Stimulated activated CD8-positive, alpha-beta memory T cell treated with anti-CD3 and anti-CD28 coated beads, Interleukin-12 subunit alpha, Interleukin-12 subunit beta, amount 100 ng/mL, for 1 hour (primary cell): ENCODE measurements at regions not wholly inside any gene's neighbourhood (a gene's known extent, or its start where the extent isn't known, plus 50 kb on each side); places are given as distances from the start of the nearest gene placed in this dataset.

Experiments used
- DNase-seq: peaks from one replicate; pipeline ENCODE4 v3.0.0-alpha.2; 2020; ENCODE audit warnings: low read depth

GRCh38 chr5:175034924-175035323 is 310.5 kb downstream of the MSX2 start:
- DNase-seq = no peak

- DNase-seq = no peak
These were observed 308.4 kb downstream of the MSX2 start for GRCh38 chr5:175032741-175033151.

- no peak for DNase-seq
These were observed 307.6 kb downstream of the MSX2 start for GRCh38 chr5:175032013-175032412.

- no peak for DNase-seq
These were observed 303.0 kb downstream of the MSX2 start for GRCh38 chr5:175027390-175027789.

GRCh38 chr5:175025077-175025476 is 300.7 kb downstream of the MSX2 start:
- DNase-seq = no peak

GRCh38 chr5:175021841-175022625 is 297.7 kb downstream of the MSX2 start:
- no peak for DNase-seq

- no peak for DNase-seq
These were observed 296.9 kb downstream of the MSX2 start for GRCh38 chr5:175021321-175021720.

GRCh38 chr5:175015028-175015685 is 290.8 kb downstream of the MSX2 start:
- DNase-seq = no peak

GRCh38 chr5:175013251-175013650 is 288.9 kb downstream of the MSX2 start:
- DNase-seq = no peak

GRCh38 chr5:175012267-175012666 is 287.9 kb downstream of the MSX2 start:
- DNase-seq = no peak

- no peak for DNase-seq
These were observed 279.1 kb downstream of the MSX2 start for GRCh38 chr5:175003531-175003930.

GRCh38 chr5:175001876-175002645 is 277.7 kb downstream of the MSX2 start:
- no peak for DNase-seq

- DNase-seq = no peak
These were observed 276.9 kb downstream of the MSX2 start for GRCh38 chr5:175001311-175001710.

- DNase-seq = no peak
These were observed 275.2 kb downstream of the MSX2 start for GRCh38 chr5:174999581-174999980.

GRCh38 chr5:174998131-174998730 is 273.8 kb downstream of the MSX2 start:
- no peak for DNase-seq

- DNase-seq = no peak
These were observed 273.3 kb downstream of the MSX2 start for GRCh38 chr5:174997688-174998087.

GRCh38 chr5:174996941-174997340 is 272.6 kb downstream of the MSX2 start:
- no peak for DNase-seq

GRCh38 chr5:174995827-174996226 is 271.4 kb downstream of the MSX2 start:
- DNase-seq = no peak

- no peak for DNase-seq
These were observed 267.5 kb downstream of the MSX2 start for GRCh38 chr5:174991847-174992246.

GRCh38 chr5:174990909-174991308 is 266.5 kb downstream of the MSX2 start:
- DNase-seq = no peak

GRCh38 chr5:174987443-174988012 is 263.1 kb downstream of the MSX2 start:
- DNase-seq = no peak

- DNase-seq = no peak
These were observed 260.5 kb downstream of the MSX2 start for GRCh38 chr5:174984863-174985262.
